Neuronal stem cell (in vitro differentiated cells): ENCODE measurements at regions not wholly inside any gene's neighbourhood (a gene's known extent, or its start where the extent isn't known, plus 50 kb on each side); places are given as distances from the start of the nearest gene placed in this dataset.
A peak's percentile ranks its signal among the peaks of the same experiment; 100 is the strongest.

Source experiments
- DNase-seq: peaks from one replicate; pipeline ENCODE4 v3.0.0-alpha.2; 2013; ENCODE audit warnings: low spot score
- H2AFZ ChIP-seq: one replicate; pipeline ENCODE4 v1.6.1; 2013; ENCODE audit warnings: mild to moderate bottlenecking, low read length, inconsistent platforms
- H2AK5ac ChIP-seq: 2 replicates; pipeline ENCODE4 v1.6.1; 2013; ENCODE audit warnings: low read depth, mild to moderate bottlenecking, inconsistent platforms, low read length, moderate library complexity, mixed read lengths
- H2BK120ac ChIP-seq: 2 replicates; pipeline ENCODE4 v1.6.1; 2013; ENCODE audit warnings: low read depth, mild to moderate bottlenecking, inconsistent platforms, low read length, moderate library complexity, mixed read lengths
- H2BK12ac ChIP-seq: one replicate; pipeline ENCODE4 v1.6.1; 2013; ENCODE audit warnings: low read length, inconsistent platforms
- H2BK15ac ChIP-seq: 2 replicates; pipeline ENCODE4 v1.6.1; 2013; ENCODE audit warnings: mild to moderate bottlenecking, low read length, inconsistent platforms, mixed read lengths
- H2BK5ac ChIP-seq: one replicate; pipeline ENCODE4 v1.6.1; 2013; ENCODE audit warnings: inconsistent platforms, mild to moderate bottlenecking, low read length, moderate library complexity
- H3K14ac ChIP-seq: one replicate; pipeline ENCODE4 v1.6.1; 2013; ENCODE audit warnings: low read length, inconsistent platforms
- H3K18ac ChIP-seq: 2 replicates; pipeline ENCODE4 v1.6.1; 2013; ENCODE audit warnings: low read length, inconsistent platforms
- H3K23ac ChIP-seq: 2 replicates; pipeline ENCODE4 v1.6.1; 2013; ENCODE audit warnings: low read depth, mild to moderate bottlenecking, mixed read lengths, low read length, inconsistent platforms; ENCODE audit not compliant: poor library complexity
- H3K27ac ChIP-seq: replicated peaks from 3 replicates; pipeline ENCODE4 v1.5.1; 2013; ENCODE audit warnings: low read length, inconsistent platforms
- H3K27me3 ChIP-seq, 3 experiments: 2 replicates each; pipeline ENCODE4 v1.6.1; 2013; ENCODE audit warnings: low read length in 3 of 3, mild to moderate bottlenecking in 2 of 3, inconsistent platforms in 1 of 3, low read depth in 1 of 3, mixed read lengths in 1 of 3, moderate library complexity in 1 of 3; ENCODE audit not compliant: control insufficient read depth in 3 of 3, insufficient read depth in 3 of 3
- H3K36me3 ChIP-seq, 2 donors: replicated peaks in 1 of 2; 2 replicates each; pipeline ENCODE4 v1.6.1; 2013; ENCODE audit warnings: low read length in 2 of 2; ENCODE audit not compliant: control insufficient read depth in 2 of 2, insufficient read depth in 2 of 2
- H3K4ac ChIP-seq: 2 replicates; pipeline ENCODE4 v1.6.1; 2013; ENCODE audit warnings: inconsistent platforms, mild to moderate bottlenecking, low read length, moderate library complexity
- H3K4me1 ChIP-seq, 2 donors: 1 replicate in 1 of 2; 2 replicates in 1 of 2; pipeline ENCODE4 v1.6.1; 2013; ENCODE audit warnings: low read length in 2 of 2, low read depth in 1 of 2; ENCODE audit not compliant: control insufficient read depth in 2 of 2, insufficient read depth in 1 of 2
- H3K4me2 ChIP-seq: one replicate; pipeline ENCODE4 v1.6.1; 2013; ENCODE audit warnings: mild to moderate bottlenecking, low read length, inconsistent platforms; ENCODE audit not compliant: insufficient read depth, poor library complexity, severe bottlenecking
- H3K4me3 ChIP-seq, 2 donors: 2 replicates each; pipeline ENCODE4 v1.5.1; 2013; ENCODE audit warnings: low read length in 2 of 2, mild to moderate bottlenecking in 2 of 2, inconsistent platforms in 1 of 2, moderate library complexity in 1 of 2
- H3K79me1 ChIP-seq: one replicate; pipeline ENCODE4 v1.6.1; 2013; ENCODE audit warnings: low read depth, mild to moderate bottlenecking, inconsistent platforms, low read length, moderate library complexity
- H3K9ac ChIP-seq: one replicate; pipeline ENCODE4 v1.6.1; 2013; ENCODE audit warnings: mild to moderate bottlenecking, low read depth, low read length, inconsistent platforms; ENCODE audit not compliant: poor library complexity
- H3K9me3 ChIP-seq, 2 donors: replicated peaks in 1 of 2; 2 replicates each; pipeline versions ENCODE3 to v1.6.1; 2013; ENCODE audit warnings: low read length in 2 of 2, mild to moderate bottlenecking in 2 of 2, inconsistent platforms in 1 of 2, low read depth in 1 of 2, mixed read lengths in 1 of 2, moderate library complexity in 1 of 2; ENCODE audit not compliant: control insufficient read depth in 2 of 2, insufficient read depth in 1 of 2
- H4K8ac ChIP-seq: one replicate; pipeline ENCODE4 v1.6.1; 2013; ENCODE audit warnings: low read depth, mild to moderate bottlenecking, inconsistent platforms, low read length, moderate library complexity
- H4K91ac ChIP-seq: one replicate; pipeline ENCODE4 v1.6.1; 2013; ENCODE audit warnings: low read length, low read depth, mild to moderate bottlenecking, inconsistent platforms; ENCODE audit not compliant: poor library complexity
- WGBS, 2 donors: extraction: QIAGEN DNeasy Blood & Tissue Kit; methylation state at CpG; one replicate each; pipeline ENCODE4 v1.1.7; 2013; ENCODE audit warnings: missing lambda C conversion rate in 2 of 2, mixed read lengths in 1 of 2; ENCODE audit not compliant: insufficient read length in 2 of 2, insufficient replicate concordance in 1 of 2; ENCODE audit errors: extremely low coverage in 2 of 2; 5-methylcytosine and 5-hydroxymethylcytosine counted together

DNA sequence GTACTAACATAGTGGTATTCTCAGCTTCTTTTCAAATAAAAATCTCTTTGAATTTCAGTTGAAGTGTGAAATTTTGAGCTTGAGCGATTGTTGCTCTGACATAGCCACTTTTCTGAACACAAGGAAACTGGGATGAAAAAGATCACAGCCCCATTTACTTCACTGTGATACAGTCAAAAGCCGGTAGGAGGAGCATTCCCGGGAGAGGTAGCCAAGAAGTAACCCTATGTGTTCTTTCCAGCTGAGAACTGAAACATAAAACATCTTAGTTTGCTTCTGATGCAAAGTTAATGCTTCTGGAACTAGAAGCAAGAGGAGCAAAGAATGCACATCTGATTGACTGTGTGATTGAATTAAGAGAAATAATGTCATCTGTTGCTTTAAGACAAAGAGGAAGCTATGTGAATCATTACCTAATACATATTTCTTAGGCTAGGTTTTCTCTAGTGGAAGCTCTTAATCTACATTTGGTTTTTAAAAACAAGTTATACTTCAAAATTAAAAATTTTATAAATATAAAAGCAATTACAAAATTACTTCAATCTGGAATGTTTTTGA lies 88.3 kb upstream of the UNC5C start:
- no peak overlapping the region for H2BK120ac ChIP-seq

GRCh38 chr4:95636061-95636460 lies 87.3 kb upstream of the UNC5C start:
- no peak overlapping the region for H2AK5ac ChIP-seq
- no peak overlapping the region for H3K9ac ChIP-seq
- H3K18ac ChIP-seq, result no peak overlapping the region
- H3K14ac ChIP-seq, result no peak overlapping the region
- no peak overlapping the region for H2BK12ac ChIP-seq
- H3K4me3 ChIP-seq, result no peak overlapping the region
- H4K91ac ChIP-seq, result no peak overlapping the region
- H2BK15ac ChIP-seq, result no peak overlapping the region
- no peak overlapping the region for H2BK120ac ChIP-seq
- no peaks in the 10 kb centered on the region for H3K36me3 ChIP-seq
- no peaks in the 10 kb centered on the region for H3K27me3 ChIP-seq
- H3K4me1 ChIP-seq, result peaks cover 4 to 9% of the 10 kb centered on the region in 2 donors
- no CpG with 5 or more reads among the region's 2 CpGs for WGBS, 2 donors
- no peak overlapping the region for H2BK5ac ChIP-seq
- H3K23ac ChIP-seq, result no peak overlapping the region
- no peak for DNase-seq
- no peak overlapping the region for H2AFZ ChIP-seq
- H3K4me2 ChIP-seq, result no peak overlapping the region
- H3K27ac ChIP-seq, result no peak overlapping the region
- H4K8ac ChIP-seq, result no peak overlapping the region
- no peak overlapping the region for H3K4ac ChIP-seq
- H3K9me3 ChIP-seq, result peaks cover 0 to 2% of the 10 kb centered on the region in 2 donors
- no peaks in the 10 kb centered on the region for H3K79me1 ChIP-seq

More for the DNA sequence above, 88.3 kb upstream of the UNC5C start:
- H3K18ac ChIP-seq, result no peak overlapping the region
- H4K8ac ChIP-seq, result no peak overlapping the region
- peaks cover 4 to 9% of the 10 kb centered on the region in 2 donors for H3K4me1 ChIP-seq
- H2BK12ac ChIP-seq, result no peak overlapping the region
- peaks cover 0 to 2% of the 10 kb centered on the region in 2 donors for H3K9me3 ChIP-seq
- no peak overlapping the region for H3K4me2 ChIP-seq
- H2AK5ac ChIP-seq, result no peak overlapping the region
- WGBS, 2 donors, result no CpG with 5 or more reads among the region's 3 CpGs
- H2BK5ac ChIP-seq, result no peak overlapping the region
- no peak overlapping the region for H3K27ac ChIP-seq
- H3K14ac ChIP-seq, result no peak overlapping the region
- no peak overlapping the region for H3K4ac ChIP-seq
- peak; percentile 8 for DNase-seq
- H3K9ac ChIP-seq, result no peak overlapping the region
- no peak overlapping the region for H2BK15ac ChIP-seq
- H3K36me3 ChIP-seq, result no peaks in the 10 kb centered on the region
- H3K27me3 ChIP-seq, result no peaks in the 10 kb centered on the region
- peak overlapping the region; percentile 2 for H2AFZ ChIP-seq
- H3K79me1 ChIP-seq, result no peaks in the 10 kb centered on the region
- no peak overlapping the region for H4K91ac ChIP-seq
- no peak overlapping the region for H3K23ac ChIP-seq
- H3K4me3 ChIP-seq, result no peak overlapping the region

DNA sequence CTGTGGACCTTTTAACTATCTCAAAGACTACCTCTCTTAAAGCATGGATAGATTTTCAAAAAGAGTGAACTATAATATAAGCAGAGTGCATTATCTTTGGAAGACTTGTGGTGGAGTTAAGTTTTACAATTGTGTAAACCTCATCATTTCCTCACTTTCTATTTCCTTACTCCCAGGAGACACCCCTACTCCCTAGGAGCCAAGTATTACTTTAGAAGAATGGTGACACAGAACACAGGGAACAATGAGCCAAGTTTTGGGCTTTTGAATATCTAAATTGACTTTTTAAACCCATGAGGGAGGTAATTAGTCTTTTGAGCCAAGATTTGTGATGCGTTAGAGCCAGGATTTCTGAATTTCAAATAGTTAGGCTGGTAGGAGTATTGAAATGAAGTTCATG lies 78.9 kb upstream of the UNC5C start:
- no peak overlapping the region for H3K4ac ChIP-seq

GRCh38 chr4:95627024-95627605 lies 78.3 kb upstream of the UNC5C start:
- Histone ChIP-seq H2BK15ac (no peak overlapping the region), H2AFZ (no peak overlapping the region), H3K9me3 (no peaks in the 10 kb centered on the region), H3K36me3 (no peaks in the 10 kb centered on the region), H3K4ac (no peak overlapping the region), H3K27me3 (no peaks in the 10 kb centered on the region), H4K8ac (no peak overlapping the region), H2BK120ac (no peak overlapping the region), H3K79me1 (no peaks in the 10 kb centered on the region), H3K9ac (no peak overlapping the region), H2AK5ac (no peak overlapping the region), H3K4me2 (no peak overlapping the region), H2BK5ac (no peak overlapping the region), H3K14ac (no peak overlapping the region), H3K18ac (no peak overlapping the region), H3K27ac (no peak overlapping the region), H4K91ac (no peak overlapping the region), H3K23ac (no peak overlapping the region), H2BK12ac (no peak overlapping the region), H3K4me1 (peaks cover 0 to 3% of the 10 kb centered on the region in 2 donors), H3K4me3 (no peak overlapping the region)
- WGBS, 2 donors, result no CpG with 5 or more reads among the region's 1 CpG
- no peak for DNase-seq

More for the DNA sequence above, 78.9 kb upstream of the UNC5C start:
- H2BK5ac ChIP-seq, result no peak overlapping the region
- no peaks in the 10 kb centered on the region for H3K9me3 ChIP-seq
- H3K14ac ChIP-seq, result no peak overlapping the region
- H3K9ac ChIP-seq, result no peak overlapping the region
- H3K4me3 ChIP-seq, result no peak overlapping the region
- H3K79me1 ChIP-seq, result no peaks in the 10 kb centered on the region
- no peak overlapping the region for H3K23ac ChIP-seq
- H2BK12ac ChIP-seq, result no peak overlapping the region
- H3K18ac ChIP-seq, result no peak overlapping the region
- no peaks in the 10 kb centered on the region for H3K36me3 ChIP-seq
- no peaks in the 10 kb centered on the region for H3K27me3 ChIP-seq
- peaks cover 0 to 3% of the 10 kb centered on the region in 2 donors for H3K4me1 ChIP-seq
- H4K91ac ChIP-seq, result no peak overlapping the region
- no peak overlapping the region for H2AFZ ChIP-seq
- no CpG with 5 or more reads among the region's 1 CpG for WGBS, 2 donors
- H4K8ac ChIP-seq, result no peak overlapping the region
- no peak overlapping the region for H3K27ac ChIP-seq
- no peak overlapping the region for H2AK5ac ChIP-seq
- H2BK15ac ChIP-seq, result no peak overlapping the region
- no peak overlapping the region for H3K4me2 ChIP-seq
- no peak for DNase-seq
- H2BK120ac ChIP-seq, result no peak overlapping the region
